Epithelial cell of esophagus (primary cell): ENCODE measurements at regions not wholly inside any gene's neighbourhood (a gene's known extent, or its start where the extent isn't known, plus 50 kb on each side); places are given as distances from the start of the nearest gene placed in this dataset.
A peak's percentile ranks its signal among the peaks of the same experiment; 100 is the strongest.

Experiments
- DNase-seq: peaks from one replicate; pipeline ENCODE4 v3.0.0; 2010; ENCODE audit warnings: low read depth
- H3K4me3 ChIP-seq: 2 replicates; pipeline ENCODE4 v1.5.1; 2011; ENCODE audit warnings: mild to moderate bottlenecking, low read length, control low read depth
- TF ChIP-seq, protein P1 (sequence below): IDR thresholded peaks from 2 replicates; pipeline ENCODE4 v1.5.1; 2011; ENCODE audit warnings: low read depth, mild to moderate bottlenecking, low read length, control low read depth, inconsistent platforms; ENCODE audit not compliant: insufficient read depth; ENCODE audit errors: missing control alignments

DNA sequence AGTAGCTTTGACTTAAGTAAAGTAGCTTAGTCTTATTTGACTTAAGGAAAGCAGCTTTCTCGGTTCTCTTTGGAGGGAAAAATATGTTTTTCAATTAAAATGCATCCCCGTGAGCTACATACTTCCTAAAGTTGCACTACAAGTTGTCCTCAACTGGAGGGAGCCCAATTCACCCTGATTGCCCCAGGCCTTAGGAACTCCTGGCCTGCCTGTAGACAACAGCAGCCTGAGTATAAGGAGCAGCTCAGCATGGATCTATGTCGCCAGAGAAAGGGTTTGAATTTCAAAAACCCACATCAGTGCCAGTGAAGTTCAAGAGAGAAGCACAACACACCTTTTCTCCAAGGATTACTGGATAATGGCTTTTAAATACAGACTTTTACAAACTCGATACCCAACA is 772.0 kb downstream of the TNS3 start:
- TF ChIP-seq, protein P1, sequence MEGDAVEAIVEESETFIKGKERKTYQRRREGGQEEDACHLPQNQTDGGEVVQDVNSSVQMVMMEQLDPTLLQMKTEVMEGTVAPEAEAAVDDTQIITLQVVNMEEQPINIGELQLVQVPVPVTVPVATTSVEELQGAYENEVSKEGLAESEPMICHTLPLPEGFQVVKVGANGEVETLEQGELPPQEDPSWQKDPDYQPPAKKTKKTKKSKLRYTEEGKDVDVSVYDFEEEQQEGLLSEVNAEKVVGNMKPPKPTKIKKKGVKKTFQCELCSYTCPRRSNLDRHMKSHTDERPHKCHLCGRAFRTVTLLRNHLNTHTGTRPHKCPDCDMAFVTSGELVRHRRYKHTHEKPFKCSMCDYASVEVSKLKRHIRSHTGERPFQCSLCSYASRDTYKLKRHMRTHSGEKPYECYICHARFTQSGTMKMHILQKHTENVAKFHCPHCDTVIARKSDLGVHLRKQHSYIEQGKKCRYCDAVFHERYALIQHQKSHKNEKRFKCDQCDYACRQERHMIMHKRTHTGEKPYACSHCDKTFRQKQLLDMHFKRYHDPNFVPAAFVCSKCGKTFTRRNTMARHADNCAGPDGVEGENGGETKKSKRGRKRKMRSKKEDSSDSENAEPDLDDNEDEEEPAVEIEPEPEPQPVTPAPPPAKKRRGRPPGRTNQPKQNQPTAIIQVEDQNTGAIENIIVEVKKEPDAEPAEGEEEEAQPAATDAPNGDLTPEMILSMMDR = no peak
- H3K4me3 ChIP-seq = no peak overlapping the region
- no peak for DNase-seq

DNA sequence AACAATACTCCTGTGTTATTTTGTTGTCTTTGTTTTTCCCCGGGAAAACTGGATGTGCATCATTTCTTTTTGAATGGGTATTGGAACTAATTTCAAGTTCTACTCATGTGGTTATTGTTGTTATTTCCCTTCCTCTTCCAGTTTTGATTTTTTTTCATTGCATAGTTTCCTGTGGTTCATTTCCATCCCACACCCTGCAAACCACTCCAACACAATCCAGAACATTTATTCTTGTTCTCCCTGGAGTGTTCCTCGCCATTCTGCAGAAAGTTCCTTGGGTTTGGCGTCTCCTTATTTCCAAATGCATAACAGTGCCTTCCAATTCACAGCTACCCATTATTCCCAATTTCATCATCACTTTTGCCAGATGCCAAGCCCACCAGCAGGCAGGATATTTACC is 775.1 kb downstream of the TNS3 start:
- no peak for DNase-seq
- TF ChIP-seq, protein P1 = no peak
- H3K4me3 ChIP-seq = no peak overlapping the region

DNA sequence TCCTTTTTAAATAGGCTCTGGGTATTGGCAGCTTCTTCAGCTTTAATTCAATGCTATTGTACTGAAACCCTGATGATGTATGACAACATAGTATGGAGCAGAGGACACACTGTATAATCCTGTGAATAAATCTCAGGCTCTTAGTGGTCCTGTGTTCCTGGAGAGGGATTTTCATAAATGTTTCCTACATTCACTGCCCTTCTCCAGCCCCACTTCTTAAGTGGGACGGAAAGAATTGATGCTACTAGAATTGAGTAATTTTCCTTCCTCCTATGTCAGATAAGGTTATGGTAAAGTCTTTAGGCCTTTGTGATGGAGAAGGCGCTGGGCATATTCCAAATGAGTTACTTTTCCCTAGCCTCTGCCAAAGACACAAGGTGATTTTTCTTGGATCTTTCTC is 779.4 kb downstream of the TNS3 start:
- H3K4me3 ChIP-seq = no peak overlapping the region
- no peak for DNase-seq
- TF ChIP-seq, protein P1 = no peak

- TF ChIP-seq, protein P1 = no peak
- H3K4me3 ChIP-seq = no peak overlapping the region
- DNase-seq = no peak
Measured at GRCh38 chr7:46791188-46791587, 790.7 kb downstream of the TNS3 start.

- TF ChIP-seq, protein P1 = no peak
- peak; percentile 43 for DNase-seq
- H3K4me3 ChIP-seq = no peak overlapping the region
Measured at GRCh38 chr7:46786995-46787394, 794.9 kb downstream of the TNS3 start.

DNA sequence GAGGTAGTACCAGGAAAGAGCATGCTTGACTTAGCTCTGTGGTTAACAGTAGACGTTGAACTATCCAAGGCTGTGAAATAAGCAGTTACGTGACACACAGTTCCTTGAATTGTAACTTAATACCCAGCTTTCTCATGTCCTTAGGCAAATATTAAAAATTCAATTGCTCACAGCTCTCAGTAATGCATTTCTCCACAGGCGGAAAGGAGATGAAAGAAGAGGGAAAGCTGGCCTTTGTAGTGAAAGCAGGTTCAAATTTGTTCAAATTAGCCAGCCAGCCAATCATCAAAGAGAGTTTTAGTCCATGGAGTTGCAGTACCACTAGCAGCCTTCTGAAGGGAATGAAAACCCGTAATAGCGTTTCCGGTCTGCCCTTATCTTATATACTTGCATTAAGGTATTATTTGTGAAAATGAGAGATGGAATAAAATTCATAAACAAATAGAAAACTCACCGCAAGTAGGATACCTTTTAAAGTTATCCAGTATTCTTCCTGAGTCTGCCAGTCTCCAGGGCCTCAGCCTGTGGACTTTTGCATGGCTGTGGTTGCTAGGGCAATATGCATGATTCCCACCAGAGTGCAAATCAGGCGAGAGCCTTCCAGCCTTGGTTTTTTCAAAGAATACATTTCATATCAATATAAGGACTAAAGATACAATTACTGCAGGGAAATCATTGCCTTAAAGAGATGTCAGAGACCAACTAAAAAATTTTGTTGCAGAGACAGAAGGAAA is 795.5 kb downstream of the TNS3 start:
- TF ChIP-seq, protein P1 = peak; percentile 34
- peak; percentile 93 for DNase-seq
- H3K4me3 ChIP-seq = no peak overlapping the region

- no peak overlapping the region for H3K4me3 ChIP-seq
- TF ChIP-seq, protein P1 = no peak
- peak; percentile 92 for DNase-seq
Measured at GRCh38 chr7:46784732-46785131, 797.2 kb downstream of the TNS3 start.
